Testis (tissue), 2 donors: ENCODE measurements at regions not wholly inside any gene's neighbourhood (a gene's known extent, or its start where the extent isn't known, plus 50 kb on each side); places are given as distances from the start of the nearest gene placed in this dataset.

Source experiments
- DNase-seq: peaks from one replicate; pipeline ENCODE4 v3.0.0-alpha.2; 2019
- H3K27ac ChIP-seq, 2 donors: fragments of 200-600 bp; sonication (generic); one replicate each; pipeline ENCODE4 v1.5.1; 2019
- H3K27me3 ChIP-seq: fragments of 200-600 bp; sonication (generic); one replicate; pipeline ENCODE4 v1.5.1; 2019
- H3K36me3 ChIP-seq: fragments of 200-600 bp; sonication (generic); one replicate; pipeline ENCODE4 v1.5.1; 2017; ENCODE audit warnings: low read depth; ENCODE audit errors: missing control alignments
- H3K4me1 ChIP-seq: fragments of 200-600 bp; sonication (generic); one replicate; pipeline ENCODE4 v1.5.1; 2019
- H3K4me3 ChIP-seq, 2 donors: fragments of 200-600 bp; sonication (generic); one replicate each; pipeline ENCODE4 v1.5.1; 2017 to 2019
- H3K9me3 ChIP-seq: fragments of 200-600 bp; sonication (generic); one replicate; pipeline ENCODE4 v1.5.1; 2017
- POLR2A ChIP-seq: fragments of 450-650 bp; IDR thresholded peaks from one replicate; pipeline ENCODE4 v1.6.1; 2017; ENCODE audit warnings: antibody characterized with exemption, mild to moderate bottlenecking, moderate library complexity
- WGBS, 2 donors: methylation state at CpG; one replicate each; pipeline ENCODE4 v1.1.5; 2018; 5-methylcytosine and 5-hydroxymethylcytosine counted together
- intact Hi-C: fragments of 100-400 bp; cut with DNase I; formaldehyde crosslinking; loops from one replicate; pipeline ENCODE4 v1.15.1; 2023; ENCODE audit warnings: low total_unique reads
- TF ChIP-seq, protein P1 (sequence below), 3 experiments: fragments of 450-650 bp in 2 of 3; fragments of 200-600 bp in 1 of 3; sonication (generic) in 1 of 3; IDR thresholded peaks; one replicate each; pipeline ENCODE4 v1.5.1; 2016 to 2019; ENCODE audit warnings: antibody characterized with exemption in 3 of 3, mild to moderate bottlenecking in 2 of 3, moderate library complexity in 1 of 3

DNA sequence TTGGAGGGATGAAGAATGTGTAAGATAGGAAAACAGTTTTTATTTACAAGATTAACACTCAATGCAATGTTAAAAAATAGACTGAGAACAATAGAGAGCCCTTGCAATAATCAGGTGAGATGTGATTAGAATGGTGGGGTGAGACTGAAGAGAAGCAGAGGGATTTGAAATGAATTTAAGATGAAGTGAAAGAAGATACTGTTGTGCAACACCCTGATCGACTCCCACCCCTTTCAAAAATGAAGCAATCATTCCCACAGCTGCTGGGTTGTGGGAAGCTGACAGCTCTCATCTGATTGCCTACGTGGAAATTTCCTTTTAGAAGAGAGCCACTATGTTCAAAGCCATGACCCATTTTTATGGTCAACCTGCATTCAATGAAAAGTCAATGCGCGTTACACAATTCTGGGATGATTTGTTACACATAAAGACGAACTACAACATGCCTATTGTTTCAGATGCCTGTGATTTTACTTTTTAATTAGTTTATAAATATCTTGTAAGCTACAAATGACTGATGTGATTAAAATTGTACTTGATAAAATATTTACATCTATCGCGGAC, 1374.8 kb downstream of the PCDH9 start:
- H3K9me3 ChIP-seq: no peaks in the 10 kb centered on the region
- no peak overlapping the region for H3K27ac ChIP-seq
- no peaks in the 10 kb centered on the region for H3K27me3 ChIP-seq
- no peak overlapping the region for H3K4me3 ChIP-seq
- intact Hi-C loops: no loop called here
- H3K4me1 ChIP-seq: no peaks in the 10 kb centered on the region
- no peaks in the 10 kb centered on the region for H3K36me3 ChIP-seq
- WGBS, 2 donors: 54 to 57% methylated on average over 7 of the region's 7 CpGs
- no peak for DNase-seq
- TF ChIP-seq POLR2A: no peak
- TF ChIP-seq, protein P1, sequence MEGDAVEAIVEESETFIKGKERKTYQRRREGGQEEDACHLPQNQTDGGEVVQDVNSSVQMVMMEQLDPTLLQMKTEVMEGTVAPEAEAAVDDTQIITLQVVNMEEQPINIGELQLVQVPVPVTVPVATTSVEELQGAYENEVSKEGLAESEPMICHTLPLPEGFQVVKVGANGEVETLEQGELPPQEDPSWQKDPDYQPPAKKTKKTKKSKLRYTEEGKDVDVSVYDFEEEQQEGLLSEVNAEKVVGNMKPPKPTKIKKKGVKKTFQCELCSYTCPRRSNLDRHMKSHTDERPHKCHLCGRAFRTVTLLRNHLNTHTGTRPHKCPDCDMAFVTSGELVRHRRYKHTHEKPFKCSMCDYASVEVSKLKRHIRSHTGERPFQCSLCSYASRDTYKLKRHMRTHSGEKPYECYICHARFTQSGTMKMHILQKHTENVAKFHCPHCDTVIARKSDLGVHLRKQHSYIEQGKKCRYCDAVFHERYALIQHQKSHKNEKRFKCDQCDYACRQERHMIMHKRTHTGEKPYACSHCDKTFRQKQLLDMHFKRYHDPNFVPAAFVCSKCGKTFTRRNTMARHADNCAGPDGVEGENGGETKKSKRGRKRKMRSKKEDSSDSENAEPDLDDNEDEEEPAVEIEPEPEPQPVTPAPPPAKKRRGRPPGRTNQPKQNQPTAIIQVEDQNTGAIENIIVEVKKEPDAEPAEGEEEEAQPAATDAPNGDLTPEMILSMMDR (IDR thresholded peaks at IDR 0.05): no peak

DNA sequence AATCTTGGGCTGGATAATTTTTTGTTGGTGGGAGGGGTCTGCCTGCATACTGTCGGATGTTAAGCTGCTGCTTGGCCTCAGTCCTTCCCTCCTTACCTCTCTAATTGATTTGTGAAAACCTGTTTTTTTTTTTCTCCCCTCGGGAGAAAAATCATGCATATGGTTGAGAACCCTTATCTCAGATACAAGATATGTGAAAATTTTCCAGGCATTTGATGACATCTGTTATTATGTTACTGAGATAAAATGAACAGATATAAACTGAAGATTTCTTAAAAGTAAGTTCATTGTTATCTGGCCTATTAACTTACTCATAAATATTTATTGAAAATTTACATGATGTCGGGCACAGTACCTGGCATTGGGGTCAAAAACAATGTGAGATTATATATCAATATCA, 1375.7 kb downstream of the PCDH9 start:
- no peak overlapping the region for H3K4me3 ChIP-seq
- 85% methylated on average over 3 of the region's 3 CpGs for WGBS, 2 donors
- no peaks in the 10 kb centered on the region for H3K9me3 ChIP-seq
- no peak for DNase-seq
- no peaks in the 10 kb centered on the region for H3K27me3 ChIP-seq
- TF ChIP-seq, protein P1 (IDR thresholded peaks at IDR 0.05): no peak
- no peak for TF ChIP-seq POLR2A
- H3K27ac ChIP-seq: no peak overlapping the region
- intact Hi-C loops: no loop called here
- no peaks in the 10 kb centered on the region for H3K4me1 ChIP-seq
- no peaks in the 10 kb centered on the region for H3K36me3 ChIP-seq

DNA sequence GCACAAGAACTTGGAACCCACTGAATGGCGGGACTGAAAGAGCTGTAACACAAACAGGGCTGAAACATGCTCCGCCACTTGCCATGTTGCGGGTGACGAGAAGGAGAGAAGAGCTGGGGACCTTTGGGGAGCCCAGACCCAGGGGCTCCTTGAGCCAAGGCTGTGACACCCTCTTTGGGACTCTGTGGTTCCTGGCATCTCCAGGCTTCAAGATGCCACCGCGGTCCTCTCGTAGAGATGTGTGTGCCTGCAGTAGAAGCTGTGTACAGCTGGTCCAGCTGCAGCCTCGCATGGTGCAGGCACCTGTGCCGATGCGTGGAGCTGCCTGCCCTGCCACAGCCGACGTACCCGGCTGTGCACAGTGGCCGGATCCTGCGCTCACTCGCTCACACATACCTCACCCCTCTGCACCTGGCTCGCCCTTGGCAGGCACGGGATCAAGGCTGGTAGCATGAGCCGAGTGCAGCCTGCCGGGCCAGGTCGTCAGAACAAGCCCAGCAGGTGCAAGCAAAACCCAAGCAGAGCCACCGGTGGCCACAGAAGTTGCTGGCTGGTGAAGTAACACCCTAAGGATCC, 1385.8 kb downstream of the PCDH9 start:
- WGBS, 2 donors: 80 to 93% methylated on average over 3 to 22 of the region's 22 CpGs
- intact Hi-C loops: no loop called here

DNA sequence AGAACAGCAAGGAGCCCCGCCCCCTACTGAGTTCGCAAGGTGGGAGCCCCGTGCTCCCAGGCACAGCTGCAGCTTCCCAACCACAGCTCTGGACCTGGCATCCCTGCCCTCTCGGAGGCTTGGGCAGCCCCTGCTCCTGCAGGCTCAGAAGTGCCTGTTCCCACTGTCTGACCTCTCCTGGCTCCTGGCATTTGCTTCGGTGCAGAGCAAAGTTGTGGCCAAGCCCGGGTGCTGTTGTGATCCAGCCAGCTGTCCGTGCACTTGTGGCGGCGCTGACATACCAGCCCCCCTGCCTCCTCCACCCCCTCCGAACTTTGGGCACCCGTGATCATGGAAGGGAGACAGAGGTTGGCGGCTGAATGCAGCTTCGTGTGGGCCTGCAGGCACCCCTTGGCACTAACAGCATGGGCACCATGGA, 1386.8 kb downstream of the PCDH9 start:
- WGBS, 2 donors: 68 to 70% methylated on average over 4 to 13 of the region's 13 CpGs
- intact Hi-C loops: no loop called here

More for the DNA sequence above, 1385.8 kb downstream of the PCDH9 start:
- Histone ChIP-seq H3K9me3 (no peaks in the 10 kb centered on the region), H3K4me3 (no peak overlapping the region), H3K27ac (no peak overlapping the region), H3K27me3 (no peaks in the 10 kb centered on the region), H3K4me1 (no peaks in the 10 kb centered on the region), H3K36me3 (no peaks in the 10 kb centered on the region)
- no peak for DNase-seq
- TF ChIP-seq, protein P1 (IDR thresholded peaks at IDR 0.05): no peak
- no peak for TF ChIP-seq POLR2A

More for the DNA sequence above, 1386.8 kb downstream of the PCDH9 start:
- no peaks in the 10 kb centered on the region for H3K36me3 ChIP-seq
- H3K9me3 ChIP-seq: no peaks in the 10 kb centered on the region
- no peak overlapping the region for H3K27ac ChIP-seq
- H3K27me3 ChIP-seq: no peaks in the 10 kb centered on the region
- TF ChIP-seq, protein P1 (IDR thresholded peaks at IDR 0.05): no peak
- TF ChIP-seq POLR2A: no peak
- H3K4me1 ChIP-seq: no peaks in the 10 kb centered on the region
- H3K4me3 ChIP-seq: no peak overlapping the region
- no peak for DNase-seq
